SHP77 (cell line): ENCODE measurements at regions not wholly inside any gene's neighbourhood (a gene's known extent, or its start where the extent isn't known, plus 50 kb on each side); places are given as distances from the start of the nearest gene placed in this dataset.
A peak's percentile ranks its signal among the peaks of the same experiment; 100 is the strongest.
"Not testable (repeated sequence)": the region's sequence is repeated elsewhere in the genome, so short reads cannot be mapped to it uniquely, and the experiment has no call there.

Experiments
- DNase-seq, 2 experiments: peaks; one replicate each; lab custom pipeline; 2025; lab: John Stamatoyannopoulos, UW

DNA sequence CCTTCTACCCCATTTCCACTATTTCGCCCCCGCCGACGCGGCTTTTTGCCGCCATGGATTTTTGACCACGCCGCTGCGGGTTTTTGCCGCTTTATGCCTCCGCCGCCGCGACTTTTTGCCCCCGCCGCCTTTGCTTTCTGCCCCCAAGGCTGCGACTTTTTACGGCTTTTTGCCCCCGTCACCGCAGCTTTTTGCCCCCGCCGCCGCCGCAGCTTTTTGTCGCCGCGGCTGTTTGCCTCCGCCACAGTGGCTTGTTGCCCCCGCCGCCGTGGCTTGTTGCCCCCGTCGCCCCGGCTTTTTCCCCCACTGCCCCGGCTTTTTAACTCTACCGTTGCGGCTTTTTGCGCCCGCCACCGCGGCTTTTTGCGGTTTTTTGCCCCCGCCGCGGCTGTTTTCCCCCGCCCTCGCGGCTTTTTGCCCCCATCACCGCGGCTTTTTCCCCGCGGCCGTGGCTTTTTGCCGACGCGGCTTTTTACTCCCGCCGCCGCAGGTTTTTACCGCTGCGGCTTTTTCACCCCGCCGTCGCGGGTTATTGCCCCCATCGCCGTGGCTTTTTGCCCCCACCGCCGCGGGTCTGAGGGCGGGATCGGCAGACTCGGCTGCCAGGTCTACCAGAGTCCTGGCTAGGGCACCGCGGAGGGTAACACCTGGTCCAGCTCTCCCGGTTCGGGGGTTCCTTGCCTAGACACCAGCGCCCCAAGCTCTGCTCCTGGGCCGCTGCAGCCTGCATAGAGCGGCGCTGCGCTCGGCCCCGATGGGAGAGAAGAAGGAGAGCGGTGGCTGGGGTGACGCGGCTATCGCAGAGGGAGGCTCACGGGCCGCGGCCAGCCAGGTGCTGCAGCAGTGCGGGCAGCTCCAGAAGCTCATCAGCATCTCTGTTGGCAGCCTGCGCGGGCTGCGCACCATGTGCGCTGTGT lies 562.7 kb upstream of the WSB1 start:
- no peak for DNase-seq

DNA sequence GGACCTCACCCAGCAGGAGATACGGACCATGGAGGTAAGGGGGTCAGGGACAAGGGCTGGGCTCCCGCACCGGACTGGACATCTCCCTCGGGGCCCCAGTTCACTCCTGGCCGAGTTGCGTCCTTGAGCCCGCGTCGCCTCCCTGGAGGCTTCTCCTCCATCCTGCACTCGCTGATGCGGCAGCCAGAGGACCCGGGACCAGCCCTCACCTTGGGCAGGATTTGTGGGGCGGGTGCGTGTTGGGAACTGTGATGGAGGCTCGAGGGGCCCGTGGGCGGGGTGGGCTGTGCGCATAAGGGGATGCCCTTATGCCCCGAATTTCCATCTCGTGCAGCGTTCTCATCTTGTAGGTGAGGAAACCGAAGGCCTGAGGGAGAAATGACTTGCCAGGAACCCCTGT lies 562.0 kb upstream of the WSB1 start:
- DNase-seq, result not testable (repeated sequence)

DNA sequence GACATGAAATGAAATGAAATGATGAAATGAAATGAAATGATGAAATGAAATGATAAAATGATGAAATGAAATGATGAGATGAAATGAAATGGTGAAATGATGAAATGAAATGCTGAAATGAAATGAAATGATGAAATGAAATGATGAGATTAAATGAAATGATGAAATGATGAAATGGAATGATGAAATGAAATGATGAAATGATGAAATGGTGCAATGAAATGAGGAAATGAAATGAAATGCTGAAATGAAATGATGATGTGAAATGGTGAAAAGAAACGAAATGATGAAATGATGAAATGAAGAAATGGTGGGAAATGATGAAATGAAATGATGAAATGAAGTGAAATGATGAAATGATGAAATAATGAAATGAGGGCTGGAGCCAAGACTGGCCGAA lies 559.1 kb upstream of the WSB1 start:
- not testable (repeated sequence) for DNase-seq

DNA sequence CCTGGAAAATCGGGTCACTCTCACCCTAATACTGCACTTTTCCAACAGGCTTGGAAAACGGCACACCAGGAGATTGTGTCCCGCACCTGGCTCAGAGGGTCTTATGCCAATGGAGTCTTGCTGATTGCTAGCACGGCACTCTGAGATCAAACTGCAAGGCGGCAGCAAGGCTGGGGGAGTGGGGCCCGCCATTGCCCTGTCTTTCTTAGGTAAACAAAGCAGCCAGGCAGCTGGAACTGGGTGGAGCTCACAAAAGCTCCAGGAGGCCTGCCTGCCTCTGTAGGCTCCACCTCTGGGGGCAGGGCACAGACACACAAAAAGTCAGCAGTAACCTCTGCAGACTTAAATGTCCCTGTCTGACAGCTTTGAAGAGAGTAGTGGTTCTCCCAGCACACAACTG lies 557.9 kb upstream of the WSB1 start:
- peak; percentile 1 to 4 for DNase-seq

DNA sequence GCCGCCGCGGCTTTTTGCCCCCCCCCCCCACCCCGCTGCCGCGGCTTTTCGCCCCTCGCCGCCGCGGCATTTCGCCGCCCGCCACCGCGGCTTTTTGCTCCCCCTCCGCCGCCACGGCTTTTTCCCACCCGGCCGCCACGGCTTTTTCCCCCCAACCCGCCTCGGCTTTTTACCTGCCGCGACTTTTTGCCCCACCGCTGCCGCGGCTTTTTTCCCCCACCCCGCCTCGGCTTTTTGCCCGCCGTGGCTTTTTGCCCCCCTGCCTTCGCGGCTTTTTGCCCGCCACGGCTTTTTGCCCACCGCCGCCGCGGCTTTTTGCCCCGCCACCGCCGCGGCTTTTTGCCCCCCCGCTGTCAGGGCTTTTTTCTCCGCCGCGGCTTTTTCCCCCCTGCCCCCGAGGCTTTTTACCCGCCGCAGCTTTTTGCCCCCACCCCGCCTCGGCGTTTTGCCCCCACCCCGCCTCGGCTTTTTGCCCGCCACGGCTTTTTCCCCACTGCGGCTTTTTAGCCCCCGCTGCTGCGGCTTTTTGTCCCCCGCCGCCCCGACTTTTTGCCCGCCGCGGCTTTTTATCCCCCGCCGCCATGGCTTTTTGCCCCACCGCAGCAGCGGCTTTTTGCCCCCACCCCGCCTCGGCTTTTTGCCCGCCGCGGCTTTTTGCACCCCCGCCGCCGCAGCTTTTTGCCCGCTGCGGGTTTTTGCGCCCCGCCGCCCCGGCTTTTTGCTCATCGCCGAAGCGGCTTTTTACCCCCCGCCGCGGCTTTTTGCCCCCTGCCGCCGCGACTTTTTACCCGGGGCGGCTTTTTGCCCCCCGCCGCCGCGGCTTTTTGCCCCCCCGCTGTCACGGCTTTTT lies 527.8 kb upstream of the WSB1 start:
- DNase-seq, result no peak

DNA sequence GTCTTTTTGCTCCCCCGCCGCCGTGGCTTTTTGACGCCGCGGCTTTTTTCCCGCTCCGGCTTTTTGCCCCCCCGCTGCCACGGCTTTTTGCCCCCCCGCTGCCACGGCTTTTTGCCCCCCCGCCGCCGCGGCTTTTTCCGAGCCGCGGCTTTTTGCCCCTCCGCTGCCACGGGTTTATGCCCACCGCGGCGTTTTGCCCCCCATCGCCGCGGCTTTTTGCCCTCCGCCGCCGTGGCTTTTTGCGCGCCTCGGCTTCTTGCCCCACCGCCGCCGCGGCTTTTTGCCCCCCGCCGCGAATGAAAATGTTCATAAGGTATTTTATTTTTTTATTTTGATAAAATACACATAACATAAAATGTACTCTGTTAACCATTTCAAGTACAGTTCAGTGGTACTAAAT lies 527.2 kb upstream of the WSB1 start:
- DNase-seq, result no peak

DNA sequence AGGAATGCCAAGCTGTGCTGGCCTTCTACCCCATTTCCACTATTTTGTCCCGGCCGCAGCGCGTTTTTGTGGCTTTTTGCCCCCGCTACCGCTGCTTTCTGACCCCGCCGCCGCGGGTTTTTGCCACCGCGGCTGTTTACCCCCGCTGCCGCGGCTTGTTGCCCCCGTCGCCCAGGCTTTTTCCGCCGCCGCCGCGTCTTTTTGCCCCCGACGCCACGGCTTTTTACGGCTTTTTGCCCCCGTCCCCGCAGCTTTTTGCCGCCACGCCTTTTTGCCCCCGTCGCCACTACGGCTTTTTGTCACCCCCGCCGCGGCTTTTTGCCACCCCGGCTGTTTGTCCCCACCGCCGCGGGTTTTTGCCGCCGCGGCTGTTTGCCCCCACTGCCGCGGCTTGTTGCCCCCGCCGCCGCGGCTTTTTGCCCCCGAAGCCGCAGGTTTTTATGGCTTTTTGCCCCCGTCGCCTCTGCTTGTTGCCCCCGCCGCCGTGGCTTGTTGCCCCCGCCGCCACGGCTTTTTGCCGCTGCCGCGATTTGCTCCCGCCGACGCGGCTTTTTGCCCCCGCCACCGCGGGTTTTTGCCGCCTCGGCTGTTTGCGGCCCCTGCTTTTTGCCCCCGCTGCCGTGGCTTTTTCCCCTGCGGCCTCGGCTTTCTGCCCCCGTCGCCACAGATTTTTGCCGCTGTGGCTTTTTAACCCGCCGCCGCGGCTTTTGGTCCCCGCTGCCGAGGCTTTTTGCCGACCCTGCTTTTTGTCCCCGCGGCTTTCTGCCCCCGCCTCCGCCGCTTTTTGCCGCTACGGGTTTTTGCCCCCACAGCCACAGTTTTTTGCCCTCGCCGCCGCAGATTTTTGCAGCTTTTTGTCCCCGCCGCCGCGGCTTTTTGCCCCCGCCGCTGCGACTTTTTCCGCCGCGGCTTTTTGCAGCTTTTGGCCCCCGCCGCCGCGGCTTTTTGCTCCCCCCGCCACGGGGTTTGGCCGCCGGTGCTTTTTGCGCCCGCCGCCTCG lies 520.4 kb upstream of the WSB1 start:
- no peak for DNase-seq

DNA sequence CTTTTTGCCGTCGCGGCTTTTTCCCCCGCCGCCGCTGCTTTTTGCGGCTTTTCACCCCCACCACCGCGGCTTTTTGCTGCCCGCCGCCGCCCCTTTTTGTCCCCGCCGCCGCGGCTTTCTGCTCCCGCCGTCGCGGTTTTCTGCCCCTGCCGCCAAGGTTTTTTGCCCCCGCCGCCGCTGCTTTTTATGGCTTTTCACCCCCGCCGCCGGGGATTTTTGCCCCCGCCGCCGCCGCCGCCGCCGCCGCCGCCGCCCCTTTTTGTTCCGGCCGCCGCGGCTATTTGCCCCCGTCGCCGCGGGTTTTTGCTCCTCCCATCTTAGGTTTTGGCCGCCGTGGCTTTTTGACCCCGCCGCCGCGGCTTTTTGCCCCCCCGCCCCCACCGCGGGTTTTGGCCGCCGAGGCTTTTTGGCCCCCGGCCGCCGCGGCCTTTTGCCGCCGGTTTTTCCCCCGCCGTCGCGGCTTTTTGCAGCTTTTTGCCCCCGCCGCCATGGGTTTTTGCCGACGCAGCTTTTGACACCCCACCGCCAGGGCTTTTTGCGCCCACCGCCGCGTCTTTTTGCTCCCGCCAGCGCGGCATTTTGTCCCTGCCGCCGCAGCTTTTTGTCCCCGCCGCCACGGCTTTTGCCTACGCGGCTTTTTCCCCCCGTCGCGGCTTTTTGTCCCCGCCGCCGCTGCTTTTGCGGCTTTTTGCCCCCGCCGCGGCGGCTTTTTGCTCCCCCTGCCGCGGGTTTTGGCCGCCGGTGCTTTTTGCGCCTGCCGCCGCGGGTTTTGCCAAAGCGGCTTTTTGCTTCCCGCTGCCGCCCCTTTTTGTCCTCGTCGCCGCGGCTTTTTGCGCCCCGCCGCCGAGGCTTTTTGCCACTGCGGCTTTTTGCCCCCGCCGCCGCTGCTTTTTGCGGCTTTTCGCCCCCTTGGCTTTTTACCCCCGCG lies 519.4 kb upstream of the WSB1 start:
- DNase-seq, result no peak

DNA sequence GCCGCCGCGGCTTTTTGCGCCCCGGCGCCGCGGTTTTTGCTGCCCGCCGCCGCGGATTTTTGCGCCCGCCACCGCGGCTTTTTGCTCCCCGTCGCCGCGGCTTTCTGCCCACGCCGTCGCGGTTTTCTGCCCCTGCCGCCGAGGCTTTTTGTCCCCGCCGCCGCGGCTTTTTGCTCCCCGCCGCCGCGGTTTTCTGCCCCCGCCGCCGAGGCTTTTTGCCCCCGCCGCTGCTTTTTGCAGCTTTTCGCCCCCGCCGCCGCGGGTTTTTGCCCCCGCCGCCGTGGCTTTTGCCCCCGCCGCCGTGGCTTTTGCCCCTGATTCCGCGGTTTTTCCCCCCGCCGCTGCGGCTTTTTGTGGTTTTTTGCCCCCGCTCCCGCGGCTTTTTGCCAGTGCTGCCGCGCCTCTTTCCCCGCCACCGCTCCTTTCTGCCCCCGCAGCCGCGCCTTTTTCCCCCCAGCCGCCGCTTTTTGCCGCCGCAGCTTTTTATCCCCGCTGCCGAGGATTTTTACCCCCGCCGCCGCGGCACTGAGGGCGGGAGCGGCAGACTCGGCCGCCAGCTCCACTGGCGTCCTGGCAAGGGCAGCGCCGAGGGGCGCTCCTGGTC lies 518.6 kb upstream of the WSB1 start:
- DNase-seq, result no peak

DNA sequence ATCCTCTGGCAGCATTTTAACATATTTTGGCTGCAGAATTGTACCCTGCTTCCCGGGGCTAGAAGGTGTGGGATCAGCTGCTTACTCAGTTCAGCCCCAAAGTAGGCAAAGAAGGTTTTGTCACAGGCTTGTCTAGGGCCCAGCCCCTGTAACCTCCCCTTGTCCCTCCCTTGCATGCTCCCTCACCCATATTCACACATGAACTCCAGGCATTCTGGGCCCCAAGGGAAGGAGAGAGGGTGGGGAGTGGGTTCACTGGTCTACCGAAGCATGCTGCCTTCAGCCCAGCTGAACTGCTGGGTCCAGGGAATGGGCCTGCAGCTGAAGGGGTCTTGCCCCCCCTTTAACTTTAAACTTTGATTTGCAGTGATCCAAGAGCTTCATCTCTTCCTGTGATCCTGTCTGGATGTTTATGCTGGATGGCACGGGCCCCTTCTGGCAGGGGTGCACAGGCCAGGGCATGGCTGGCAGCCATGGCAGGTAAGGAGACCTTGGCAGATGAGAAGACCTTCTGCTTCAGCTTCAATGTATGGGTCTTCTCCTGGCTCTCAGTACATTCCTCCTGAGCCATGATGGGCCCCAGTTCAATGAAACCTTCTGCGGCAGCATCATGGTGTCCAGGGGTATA lies 513.6 kb upstream of the WSB1 start:
- DNase-seq, result not testable (repeated sequence)

DNA sequence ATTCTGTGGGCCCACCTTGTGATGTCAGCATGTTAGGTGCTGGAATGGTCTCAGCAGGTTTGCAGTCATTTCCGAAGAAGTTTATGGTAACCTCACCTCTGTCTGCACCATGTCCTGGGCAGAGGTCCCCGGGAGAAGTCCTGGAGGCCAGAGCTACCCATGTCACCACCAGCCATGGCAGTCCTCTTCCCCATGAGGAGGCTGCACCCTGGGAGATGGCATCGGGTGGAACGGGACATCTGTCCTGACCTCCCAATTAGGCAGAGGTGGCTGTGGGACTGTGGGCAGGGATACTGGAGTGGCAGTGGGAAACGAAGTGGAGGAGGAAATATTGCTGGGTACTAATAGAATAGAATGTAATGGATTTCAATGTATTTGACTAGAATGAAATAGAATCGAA lies 511.8 kb upstream of the WSB1 start:
- DNase-seq, result no peak

DNA sequence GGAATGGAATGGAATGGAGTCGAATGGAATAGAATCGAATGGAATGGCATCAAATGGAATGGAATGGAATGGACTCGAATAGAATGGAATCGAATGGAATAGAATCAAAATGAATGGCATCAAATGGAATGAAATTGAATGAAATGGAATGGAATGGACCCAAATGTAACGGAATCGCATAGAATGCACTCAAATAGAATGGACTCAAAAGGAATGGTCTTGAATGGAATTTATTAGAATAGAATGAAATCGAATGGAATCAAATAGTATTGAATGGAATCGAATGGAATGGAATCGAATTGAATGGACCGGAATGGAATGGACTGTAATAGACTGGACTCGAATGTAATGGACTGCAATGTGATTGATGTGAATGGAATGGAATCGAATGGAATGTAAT lies 501.4 kb upstream of the WSB1 start:
- DNase-seq, result no peak

DNA sequence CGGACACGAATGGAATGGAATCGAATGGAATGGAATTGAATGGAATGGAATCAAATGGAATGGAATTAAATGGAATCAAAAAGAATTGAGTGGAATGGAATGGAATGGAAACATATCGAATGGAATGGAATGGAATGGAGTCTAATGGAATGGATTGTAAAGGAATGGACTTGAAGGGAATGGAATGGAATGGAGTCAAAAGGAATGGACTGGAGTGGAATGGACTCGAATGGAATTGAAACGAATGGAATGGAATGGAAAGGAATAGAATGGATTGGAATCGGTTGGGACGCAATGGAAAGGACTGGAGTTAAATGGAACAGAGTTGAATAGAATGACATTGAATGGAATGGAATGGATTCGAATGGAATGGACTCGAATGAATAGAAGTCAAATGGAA lies 486.9 kb upstream of the WSB1 start:
- no peak for DNase-seq

DNA sequence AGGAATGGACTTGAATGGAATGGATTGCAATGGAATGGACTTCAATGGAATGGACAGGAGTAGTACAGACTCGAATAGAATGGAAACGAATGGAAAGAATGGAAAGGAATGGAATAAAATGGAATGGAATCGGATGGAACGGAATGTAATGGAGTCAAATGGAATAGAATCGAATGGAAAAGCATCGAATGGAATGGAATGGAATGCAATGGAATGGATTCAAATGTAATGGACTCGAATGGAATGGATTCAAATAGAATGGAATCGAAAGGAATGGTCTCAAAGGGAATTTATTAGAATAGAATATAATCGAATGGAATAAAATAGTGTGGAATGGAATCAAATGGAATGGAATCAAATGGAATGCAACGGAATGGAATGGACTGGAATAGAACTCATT lies 484.9 kb upstream of the WSB1 start:
- no peak for DNase-seq

DNA sequence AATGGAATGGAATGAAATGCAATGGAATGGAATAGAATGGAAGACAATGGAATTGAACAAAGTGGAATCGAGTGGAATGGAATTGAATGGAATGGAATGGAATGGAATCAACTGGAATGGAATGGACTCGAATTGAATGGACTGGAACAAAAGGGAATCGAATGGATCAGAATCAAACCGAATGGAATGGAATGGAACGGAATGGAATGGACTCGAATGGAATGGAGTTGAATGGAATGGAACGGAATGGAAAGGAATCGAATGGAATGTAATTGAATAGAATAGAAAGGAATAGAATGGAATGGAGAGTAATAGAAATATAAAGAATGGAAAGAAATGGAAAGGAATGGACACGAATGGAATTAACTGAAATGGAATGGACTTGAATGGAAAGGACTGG lies 475.2 kb upstream of the WSB1 start:
- no peak for DNase-seq
